ENCODE measurements at regions not wholly inside any gene's neighbourhood (a gene's known extent, or its start where the extent isn't known, plus 50 kb on each side); places are given as distances from the start of the nearest gene placed in this dataset.
"Not testable (repeated sequence)": the region's sequence is repeated elsewhere in the genome, so short reads cannot be mapped to it uniquely, and the experiment has no call there.

- DNase-seq = not testable (repeated sequence)
These were observed 52.4 kb upstream of the EHHADH start for GRCh38 chr3:185306286-185306685.

GRCh38 chr3:185306847-185307246 lies 53.0 kb upstream of the EHHADH start:
- no peak for DNase-seq

- DNase-seq = peak; percentile 45
These were observed 54.4 kb upstream of the EHHADH start for GRCh38 chr3:185308126-185308754.

- no peak for DNase-seq
These were observed 53.6 kb upstream of the MAP3K13 start for GRCh38 chr3:185309302-185309701.

- DNase-seq = no peak
These were observed 53.1 kb upstream of the MAP3K13 start for GRCh38 chr3:185309795-185310194.

- no peak for DNase-seq
These were observed 50.9 kb upstream of the MAP3K13 start for GRCh38 chr3:185311991-185312390.

Measured in NCI-H1694 treated with DMSO at 0.1 percent for 48 hours (cell line).